IPS DF 19.7 (cell line): ENCODE measurements at regions not wholly inside any gene's neighbourhood (a gene's known extent, or its start where the extent isn't known, plus 50 kb on each side); places are given as distances from the start of the nearest gene placed in this dataset.
"Not testable (repeated sequence)": the region's sequence is repeated elsewhere in the genome, so short reads cannot be mapped to it uniquely, and the experiment has no call there.

Experiments
- DNase-seq: peaks from one replicate; pipeline ENCODE4 v3.0.0-alpha.2; 2013; ENCODE audit warnings: low read depth, low spot score

DNA sequence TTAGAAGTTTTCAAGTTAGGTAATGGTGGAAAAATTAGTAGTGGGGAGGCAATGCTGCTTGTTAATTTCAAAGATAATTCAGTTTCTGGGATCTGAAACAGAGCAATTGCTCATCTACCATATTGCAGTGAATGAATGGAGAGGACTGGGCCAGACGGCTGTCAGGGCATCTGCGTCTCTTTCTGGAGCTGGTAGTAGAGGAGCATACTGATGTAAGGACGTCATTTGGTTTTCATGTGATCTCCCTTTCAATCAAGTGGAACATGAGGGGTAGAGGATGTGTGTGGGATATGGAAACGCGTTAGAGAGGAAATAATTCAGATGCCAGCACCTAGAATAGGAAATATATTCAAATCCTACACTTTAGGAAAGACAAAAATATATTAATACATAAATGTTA lies 490.3 kb downstream of the ADCYAP1 start:
- no peak for DNase-seq

- DNase-seq: no peak
These were observed 503.7 kb downstream of the ADCYAP1 start for GRCh38 chr18:1408376-1408775.

- DNase-seq: no peak
These were observed 508.1 kb downstream of the ADCYAP1 start for GRCh38 chr18:1412655-1413322.

GRCh38 chr18:1413323-1413675 lies 508.6 kb downstream of the ADCYAP1 start:
- DNase-seq: no peak

- DNase-seq: no peak
These were observed 511.4 kb downstream of the ADCYAP1 start for GRCh38 chr18:1416074-1416473.

DNA sequence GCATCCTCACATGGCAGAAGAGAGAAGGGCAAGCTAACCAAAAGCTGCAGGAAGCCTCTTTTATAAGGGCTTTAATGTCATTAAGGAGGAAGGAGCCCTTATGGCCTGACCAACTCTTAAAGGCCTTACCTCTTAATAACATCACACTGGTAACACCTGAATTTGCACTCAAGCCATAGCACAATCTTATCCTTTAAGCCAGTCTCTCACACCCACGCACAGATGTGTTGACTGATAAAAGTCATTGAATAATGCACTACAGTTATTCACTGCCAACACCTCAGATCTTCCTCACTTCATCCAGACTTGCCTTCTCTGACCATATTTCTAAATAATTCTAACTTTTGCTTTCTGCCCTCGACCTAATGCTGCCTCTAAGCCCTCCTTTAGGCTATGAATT lies 516.8 kb downstream of the ADCYAP1 start:
- no peak for DNase-seq

DNA sequence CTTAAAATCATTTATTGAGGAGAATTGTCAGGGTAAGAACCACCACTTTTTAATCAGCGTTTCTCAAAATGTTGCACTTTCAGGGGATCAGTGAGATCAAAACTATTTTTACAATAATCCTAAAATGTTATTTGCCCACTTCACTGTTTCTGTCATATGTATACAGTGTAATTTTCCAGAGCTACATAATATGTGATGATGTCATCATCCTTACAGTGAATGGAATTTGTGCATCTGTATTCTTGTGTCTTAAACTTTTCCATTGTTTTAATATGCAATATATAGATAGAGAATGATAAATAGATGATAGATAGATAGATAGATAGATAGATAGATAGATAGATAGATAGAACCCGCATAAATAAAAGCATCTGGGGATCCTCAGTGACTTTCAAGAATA lies 518.0 kb downstream of the ADCYAP1 start:
- DNase-seq: no peak

DNA sequence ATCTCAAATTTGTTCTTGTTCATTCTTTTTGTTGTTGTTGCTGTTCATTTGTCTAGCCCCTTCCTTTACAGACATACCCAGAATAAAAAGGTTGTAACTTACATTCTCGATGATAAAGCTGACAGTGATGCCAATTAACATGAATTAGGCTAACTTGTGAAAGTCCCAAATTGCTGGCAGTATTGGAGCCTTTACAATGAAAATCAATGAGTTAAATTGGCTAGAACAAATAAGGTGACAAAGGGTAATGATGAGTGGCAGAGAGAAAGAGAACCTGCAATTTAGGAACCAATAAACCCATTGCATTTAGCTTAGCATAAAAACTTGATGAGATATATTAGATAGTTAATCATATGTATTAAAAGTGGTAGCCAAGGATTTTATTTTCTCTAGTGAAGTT lies 521.0 kb downstream of the ADCYAP1 start:
- no peak for DNase-seq

DNA sequence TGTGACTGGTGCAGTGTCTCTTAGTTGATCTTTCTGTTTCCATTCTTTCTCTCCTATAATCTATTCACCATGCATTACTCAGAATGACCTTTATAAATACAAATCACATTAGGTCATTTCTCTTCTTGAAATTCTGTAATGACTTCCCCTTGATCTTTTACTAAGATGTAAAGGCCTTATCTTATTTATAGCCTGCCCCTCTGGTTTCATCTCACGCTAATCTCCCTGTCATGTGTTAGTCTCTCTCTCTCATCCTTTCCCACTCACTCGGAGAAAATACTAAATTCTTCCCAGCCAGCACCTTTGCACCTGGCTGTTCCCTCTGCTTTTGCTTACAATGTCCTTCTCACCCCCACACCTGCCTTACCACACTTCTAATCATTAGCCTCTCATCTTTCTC lies 530.8 kb downstream of the ADCYAP1 start:
- no peak for DNase-seq

GRCh38 chr18:1436199-1436598 lies 531.5 kb downstream of the ADCYAP1 start:
- DNase-seq: no peak

DNA sequence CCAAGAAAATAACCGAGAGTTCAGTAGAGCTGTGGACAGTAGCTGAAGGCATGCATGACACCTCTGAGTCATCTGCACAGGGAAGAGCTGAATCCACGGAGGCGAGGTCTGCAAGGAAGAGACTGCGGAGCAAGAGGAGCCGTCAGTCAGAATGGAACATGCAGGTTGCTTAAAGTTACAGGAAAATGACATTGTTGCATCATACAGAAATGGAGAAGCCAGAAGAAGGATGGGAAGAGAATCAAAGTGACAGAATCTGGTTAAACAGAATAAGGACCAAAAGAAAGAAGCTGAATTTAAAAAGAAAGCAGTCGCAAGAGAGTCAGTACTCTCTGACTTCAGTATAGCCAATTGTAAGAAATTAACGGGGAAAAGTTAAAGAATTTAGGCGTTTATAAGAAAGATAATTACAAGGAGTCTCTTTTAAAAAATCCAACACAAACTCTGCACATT lies 533.8 kb downstream of the ADCYAP1 start:
- no peak for DNase-seq

GRCh38 chr18:1438967-1439366 lies 534.3 kb downstream of the ADCYAP1 start:
- DNase-seq: no peak

- not testable (repeated sequence) for DNase-seq
These were observed 539.4 kb downstream of the ADCYAP1 start for GRCh38 chr18:1444062-1444461.

GRCh38 chr18:1446765-1447164 lies 542.1 kb downstream of the ADCYAP1 start:
- DNase-seq: no peak

DNA sequence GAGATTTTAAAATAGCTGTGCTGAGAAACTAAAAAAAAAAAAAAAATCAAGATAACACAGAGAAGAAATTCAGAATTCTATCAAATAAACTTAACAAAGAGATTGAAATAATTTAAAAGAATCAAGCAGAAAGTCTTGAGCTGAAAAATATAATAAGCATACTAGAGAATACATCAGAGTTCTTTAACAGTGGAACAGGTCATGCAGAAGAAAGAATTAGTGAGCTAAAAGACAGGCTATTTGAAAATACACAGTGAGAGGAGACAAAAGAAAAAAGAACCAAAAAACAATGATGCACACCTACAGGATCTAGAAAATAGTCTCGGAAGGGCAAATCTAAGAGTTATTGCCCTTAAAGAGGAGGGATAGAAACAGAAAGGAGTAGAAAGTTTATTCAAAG lies 548.1 kb downstream of the ADCYAP1 start:
- DNase-seq: no peak

GRCh38 chr18:1455605-1456004 lies 550.9 kb downstream of the ADCYAP1 start:
- no peak for DNase-seq

- DNase-seq: no peak
These were observed 553.9 kb downstream of the ADCYAP1 start for GRCh38 chr18:1458547-1458946.

- no peak for DNase-seq
These were observed 559.3 kb downstream of the ADCYAP1 start for GRCh38 chr18:1463981-1464380.

DNA sequence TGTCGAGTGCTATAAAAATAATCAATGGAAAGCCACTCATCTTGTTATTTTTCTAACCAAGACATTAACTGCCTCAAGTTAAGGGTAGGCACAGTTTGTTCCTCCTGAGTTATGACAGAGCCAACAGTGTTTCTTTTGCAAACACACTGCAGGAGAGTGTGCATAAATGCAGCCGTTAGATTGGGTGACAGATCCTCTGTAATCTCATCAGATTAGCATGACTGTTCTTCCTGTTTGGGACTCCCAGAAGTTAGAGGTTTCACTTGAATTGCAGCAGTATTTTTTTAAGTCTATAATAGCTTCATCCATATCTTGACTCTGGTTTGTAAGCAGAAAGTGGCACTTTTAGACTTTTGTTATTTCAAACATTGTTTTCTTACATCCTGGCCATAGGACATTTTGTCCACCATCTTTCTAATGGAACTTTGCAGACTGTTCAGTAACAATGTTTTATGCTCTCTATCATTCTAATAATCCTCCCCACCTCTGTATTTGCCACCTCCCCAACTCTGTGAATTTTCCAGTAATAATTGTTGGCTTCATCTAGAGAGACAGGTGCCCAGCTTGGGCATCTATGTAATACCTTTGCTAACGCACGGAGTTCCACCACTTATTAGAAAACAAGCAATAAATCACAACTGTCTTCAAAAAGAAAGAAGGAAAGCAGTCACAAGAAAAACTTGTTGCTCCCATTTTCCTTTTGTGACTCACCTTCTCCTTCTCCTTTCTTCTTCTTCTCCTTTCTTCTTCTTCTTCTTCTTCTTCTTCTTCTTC lies 560.0 kb downstream of the ADCYAP1 start:
- no peak for DNase-seq

GRCh38 chr18:1466035-1466434 lies 561.4 kb downstream of the ADCYAP1 start:
- DNase-seq: no peak

- no peak for DNase-seq
These were observed 562.8 kb downstream of the ADCYAP1 start for GRCh38 chr18:1467461-1467964.

DNA sequence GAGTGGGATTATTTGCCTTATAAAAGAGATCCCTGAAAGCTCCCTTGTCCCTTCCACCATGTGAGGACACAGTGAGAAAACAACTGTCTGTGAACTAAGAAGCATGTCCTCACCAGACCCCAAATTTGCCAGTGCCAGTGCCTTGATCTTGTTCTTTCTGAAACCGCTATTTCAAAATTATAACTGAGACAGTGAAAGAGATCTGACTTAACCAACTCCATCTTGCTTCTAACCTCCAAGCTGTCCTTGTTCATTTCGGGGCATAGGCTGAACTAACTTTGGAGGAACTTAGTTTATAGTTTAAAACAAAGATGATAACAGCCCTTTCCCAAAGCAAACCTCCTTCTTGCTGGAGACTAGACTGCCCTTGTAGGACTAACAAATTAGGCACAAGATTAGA lies 563.9 kb downstream of the ADCYAP1 start:
- DNase-seq: no peak

- no peak for DNase-seq
These were observed 571.2 kb downstream of the ADCYAP1 start for GRCh38 chr18:1475867-1476266.
